SK-N-SH (cell line): ENCODE measurements at regions not wholly inside any gene's neighbourhood (a gene's known extent, or its start where the extent isn't known, plus 50 kb on each side); places are given as distances from the start of the nearest gene placed in this dataset.
A peak's percentile ranks its signal among the peaks of the same experiment; 100 is the strongest.

Experiments
- CTCF ChIA-PET: fragments of 300-600, 350-600 bp; formaldehyde crosslinking; extraction: SDS; loops from one replicate; lab custom pipeline; 2021; lab: Yijun Ruan, JAX
- POLR2A ChIA-PET: fragments of 350-600 bp; sonication (Branson Sonifier 250); formaldehyde crosslinking; extraction: SDS; loops from one replicate; lab custom pipeline; 2020; ENCODE audit warnings: antibody characterized with exemption, inconsistent platforms; lab: Yijun Ruan, JAX
- DNase-seq: peaks from one replicate; pipeline ENCODE4 v3.0.0; 2012
- H2AFZ ChIP-seq: fragments of 200-600 bp; sonication (generic); 2 replicates; pipeline ENCODE4 v1.8.1; 2016; ENCODE audit warnings: antibody characterized with exemption, mild to moderate bottlenecking, low read depth
- H3F3A ChIP-seq: fragments of 200-600 bp; sonication (generic); replicated peaks from 2 replicates; pipeline ENCODE3; 2016; ENCODE audit warnings: antibody characterized with exemption, mild to moderate bottlenecking; ENCODE audit not compliant: insufficient read depth
- H3K27ac ChIP-seq, 2 experiments: fragments of 200-500 bp in 1 of 2; fragments of 200-600 bp in 1 of 2; sonication (Bioruptor generic) in 1 of 2; sonication (generic), shearing (Covaris generic) in 1 of 2; 2 replicates each; pipeline versions ENCODE4 v1.5.1 to v1.6.1; 2014 to 2016; ENCODE audit warnings: low read depth in 2 of 2, inconsistent platforms in 1 of 2, low read length in 1 of 2, mild to moderate bottlenecking in 1 of 2, mixed read lengths in 1 of 2
- H3K27me3 ChIP-seq: fragments of 200-600 bp; sonication (generic), shearing (Covaris generic); 2 replicates; pipeline ENCODE4 v1.6.1; 2016; ENCODE audit warnings: mixed run types; ENCODE audit not compliant: insufficient read depth
- H3K36me3 ChIP-seq, 2 experiments: fragments of 200-500 bp in 1 of 2; fragments of 200-600 bp in 1 of 2; sonication (Bioruptor generic) in 1 of 2; sonication (generic) in 1 of 2; replicated peaks in 1 of 2; 2 replicates each; pipeline versions ENCODE3 to v1.5.1; 2014 to 2016; ENCODE audit warnings: low read length in 1 of 2, mild to moderate bottlenecking in 1 of 2; ENCODE audit not compliant: insufficient read depth in 2 of 2, control insufficient read depth in 1 of 2
- H3K4me1 ChIP-seq, 2 experiments: fragments of 200-500 bp in 1 of 2; fragments of 200-600 bp in 1 of 2; sonication (Bioruptor generic) in 1 of 2; sonication (generic), shearing (Covaris generic) in 1 of 2; 2 replicates each; pipeline versions ENCODE4 v1.5.1 to v1.6.1; 2014 to 2016; ENCODE audit warnings: low read depth in 1 of 2, low read length in 1 of 2, mixed run types in 1 of 2; ENCODE audit not compliant: insufficient read depth in 2 of 2, control insufficient read depth in 1 of 2
- H3K4me2 ChIP-seq: fragments of 200-600 bp; sonication (generic), shearing (Covaris generic); 2 replicates; pipeline ENCODE4 v1.6.1; 2017; ENCODE audit warnings: mixed run types
- H3K4me3 ChIP-seq, 2 experiments: fragments of 200-500 bp in 1 of 2; fragments of 200-600 bp in 1 of 2; sonication (Bioruptor generic) in 1 of 2; sonication (generic), shearing (Covaris generic) in 1 of 2; 2 replicates each; pipeline versions ENCODE4 v1.5.1 to v1.8.1; 2014 to 2016; ENCODE audit warnings: low read depth in 2 of 2, inconsistent platforms in 1 of 2, low read length in 1 of 2, mild to moderate bottlenecking in 1 of 2, mixed read lengths in 1 of 2, moderate library complexity in 1 of 2
- H3K79me2 ChIP-seq: fragments of 200-600 bp; sonication (generic); 2 replicates; pipeline ENCODE4 v1.8.1; 2017; ENCODE audit warnings: mild to moderate bottlenecking; ENCODE audit not compliant: insufficient read depth
- H3K9ac ChIP-seq: fragments of 200-600 bp; sonication (generic); 2 replicates; pipeline ENCODE4 v1.6.1; 2017; ENCODE audit warnings: mixed run types
- H3K9me2 ChIP-seq: fragments of 200-600 bp; sonication (generic); 2 replicates; pipeline ENCODE4 v1.6.1; 2017; ENCODE audit warnings: mixed run types
- H3K9me3 ChIP-seq: fragments of 200-600 bp; sonication (generic); 2 replicates; pipeline ENCODE4 v1.6.1; 2017; ENCODE audit warnings: mixed run types, mild to moderate bottlenecking, moderate library complexity
- H4K20me1 ChIP-seq: fragments of 200-600 bp; sonication (generic); 2 replicates; pipeline ENCODE4 v1.6.1; 2017; ENCODE audit warnings: mild to moderate bottlenecking, mixed run types; ENCODE audit not compliant: insufficient read depth
- CHD2 ChIP-seq: fragments of 150-350 bp; IDR thresholded peaks from 2 replicates; pipeline ENCODE4 v1.6.1; 2018; ENCODE audit warnings: low read length; ENCODE audit not compliant: partially characterized antibody
- ELF1 ChIP-seq: IDR thresholded peaks from 2 replicates; pipeline ENCODE4 v1.4.0; 2012
- EP300 ChIP-seq, 2 experiments: IDR thresholded peaks; 2 replicates each; pipeline versions ENCODE4 v1.4.0 to v1.6.1; 2012; ENCODE audit warnings: borderline replicate concordance in 1 of 2, low read depth in 1 of 2, low read length in 1 of 2
- EZH2phosphoT487 ChIP-seq: fragments of 200-600 bp; sonication (generic); IDR thresholded peaks from 2 replicates; pipeline ENCODE4 v1.6.1; 2017; ENCODE audit warnings: low read depth, mixed run types, mild to moderate bottlenecking, antibody characterized with exemption, moderate library complexity, borderline replicate concordance
- FOXM1 ChIP-seq: IDR thresholded peaks from 2 replicates; pipeline ENCODE4 v1.4.0; 2012; ENCODE audit warnings: low read depth, mild to moderate bottlenecking
- GABPA ChIP-seq: IDR thresholded peaks from 2 replicates; pipeline ENCODE4 v1.4.0; 2012; ENCODE audit warnings: low read depth, mild to moderate bottlenecking
- JUND ChIP-seq: IDR thresholded peaks from 2 replicates; pipeline ENCODE4 v1.4.0; 2012
- MEF2A ChIP-seq: IDR thresholded peaks from 2 replicates; pipeline ENCODE4 v1.4.0; 2012; ENCODE audit warnings: low read depth, borderline replicate concordance
- NRF1 ChIP-seq: IDR thresholded peaks from 2 replicates; pipeline ENCODE4 v1.6.1; 2012; ENCODE audit warnings: low read depth, mild to moderate bottlenecking, low read length
- RCOR1 ChIP-seq: fragments of 150-350 bp; IDR thresholded peaks from 2 replicates; pipeline ENCODE4 v1.6.1; 2017; ENCODE audit warnings: antibody characterized with exemption, low read length
- RFX5 ChIP-seq: IDR thresholded peaks from 2 replicates; pipeline ENCODE4 v1.6.1; 2012; ENCODE audit warnings: mild to moderate bottlenecking, improper control_type of control experiment, low read length
- RXRA ChIP-seq: IDR thresholded peaks from 2 replicates; pipeline ENCODE4 v1.4.0; 2012; ENCODE audit warnings: low read depth, mild to moderate bottlenecking, borderline replicate concordance
- SMC3 ChIP-seq: IDR thresholded peaks from 2 replicates; pipeline ENCODE4 v1.6.1; 2012; ENCODE audit warnings: low read depth, low read length, improper control_type of control experiment
- WGBS: methylation state at CpG from one replicate; pipeline ENCODE4 v1.1.6; 2017; ENCODE audit warnings: low lambda C conversion rate; 5-methylcytosine and 5-hydroxymethylcytosine counted together
- TF ChIP-seq, protein P1 (sequence below): IDR thresholded peaks from 2 replicates; pipeline ENCODE4; 2012
- TF ChIP-seq, protein P2 (sequence below): fragments of 150-350 bp; IDR thresholded peaks from 2 replicates; pipeline ENCODE4 v1.6.1; 2016; ENCODE audit warnings: mild to moderate bottlenecking, low read depth, low read length
- TF ChIP-seq, protein P3 (sequence below): IDR thresholded peaks from 2 replicates; pipeline ENCODE4 v1.6.1; 2012; ENCODE audit warnings: mild to moderate bottlenecking, low read depth, low read length, moderate library complexity
- TF ChIP-seq, protein P4 (sequence below): fragments of 150-350 bp; IDR thresholded peaks from 2 replicates; pipeline ENCODE4 v1.6.1; 2017; ENCODE audit warnings: antibody characterized with exemption, low read length, low read depth, borderline replicate concordance
- TF ChIP-seq, protein P5 (sequence below): IDR thresholded peaks from 2 replicates; pipeline ENCODE4 v1.4.0; 2012; ENCODE audit warnings: low read depth

DNA sequence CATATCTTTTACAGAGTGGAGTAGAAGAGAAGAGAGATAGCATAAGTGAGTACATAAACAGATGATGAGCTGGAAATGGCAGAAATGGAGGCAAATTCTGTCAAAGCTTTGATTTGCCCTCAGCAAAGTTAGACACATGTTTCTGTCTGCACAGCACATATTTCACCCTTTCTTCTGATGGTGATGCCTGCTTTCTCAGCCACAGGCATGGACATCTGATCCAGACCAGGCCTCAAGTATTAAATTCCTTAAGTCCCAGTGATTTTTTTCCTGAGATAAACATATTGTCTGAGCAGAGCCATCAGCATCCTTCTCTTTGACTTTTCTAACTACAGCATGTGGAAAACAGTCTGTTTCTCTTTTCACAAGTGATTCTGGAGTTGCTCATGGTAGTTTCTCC lies 409.8 kb downstream of the MAN2A1 start (continued):
- TF ChIP-seq, protein P1, sequence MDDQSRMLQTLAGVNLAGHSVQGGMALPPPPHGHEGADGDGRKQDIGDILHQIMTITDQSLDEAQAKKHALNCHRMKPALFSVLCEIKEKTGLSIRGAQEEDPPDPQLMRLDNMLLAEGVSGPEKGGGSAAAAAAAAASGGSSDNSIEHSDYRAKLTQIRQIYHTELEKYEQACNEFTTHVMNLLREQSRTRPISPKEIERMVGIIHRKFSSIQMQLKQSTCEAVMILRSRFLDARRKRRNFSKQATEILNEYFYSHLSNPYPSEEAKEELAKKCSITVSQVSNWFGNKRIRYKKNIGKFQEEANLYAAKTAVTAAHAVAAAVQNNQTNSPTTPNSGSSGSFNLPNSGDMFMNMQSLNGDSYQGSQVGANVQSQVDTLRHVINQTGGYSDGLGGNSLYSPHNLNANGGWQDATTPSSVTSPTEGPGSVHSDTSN: peak; percentile 58
- no peak for TF ChIP-seq NRF1

DNA sequence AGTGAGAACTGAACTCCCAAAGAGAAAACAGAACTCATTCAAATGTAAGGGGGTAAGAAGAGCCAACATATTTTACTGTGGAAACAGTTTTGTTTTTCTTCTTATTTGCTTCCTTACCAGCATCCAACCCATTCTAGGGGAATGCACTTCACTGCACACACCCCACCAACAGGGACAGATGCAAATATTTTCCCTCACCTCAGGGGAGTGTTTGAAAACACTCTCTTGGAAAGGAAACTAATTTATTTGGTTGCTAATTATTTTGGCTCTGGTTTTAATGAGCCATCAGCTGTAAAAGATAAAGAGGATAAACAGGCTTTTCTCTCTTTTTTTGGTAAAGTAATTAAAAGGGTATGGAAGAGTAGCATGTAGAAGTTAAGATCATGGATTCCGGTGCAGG lies 413.4 kb downstream of the MAN2A1 start:
- CTCF ChIA-PET: interaction anchor here (0.6 kb wide), 1 partner anchor 625 kb away, joined by 3 read pairs; no protein-coding TSS in a partner anchor
- no peak overlapping the region for H3K9ac ChIP-seq
- 71% methylated on average over 1 of the region's 1 CpG for WGBS
- H3K9me3 ChIP-seq: no peaks in the 10 kb centered on the region
- H3K79me2 ChIP-seq: no peaks in the 10 kb centered on the region
- H3F3A ChIP-seq: no peaks in the 10 kb centered on the region
- no peak overlapping the region for H3K4me3 ChIP-seq
- H3K36me3 ChIP-seq: no peaks in the 10 kb centered on the region
- H3K4me1 ChIP-seq: no peaks in the 10 kb centered on the region
- H3K9me2 ChIP-seq: no peaks in the 10 kb centered on the region
- H4K20me1 ChIP-seq: no peaks in the 10 kb centered on the region
- no peak overlapping the region for H3K4me2 ChIP-seq
- no peaks in the 10 kb centered on the region for H3K27me3 ChIP-seq
- DNase-seq: no peak
- TF ChIP-seq GABPA (no peak), RCOR1 (no peak), JUND (no peak), MEF2A (no peak), RXRA (no peak), CHD2 (no peak), SMC3 (no peak), FOXM1 (no peak), RFX5 (no peak)
- TF ChIP-seq, protein P2, sequence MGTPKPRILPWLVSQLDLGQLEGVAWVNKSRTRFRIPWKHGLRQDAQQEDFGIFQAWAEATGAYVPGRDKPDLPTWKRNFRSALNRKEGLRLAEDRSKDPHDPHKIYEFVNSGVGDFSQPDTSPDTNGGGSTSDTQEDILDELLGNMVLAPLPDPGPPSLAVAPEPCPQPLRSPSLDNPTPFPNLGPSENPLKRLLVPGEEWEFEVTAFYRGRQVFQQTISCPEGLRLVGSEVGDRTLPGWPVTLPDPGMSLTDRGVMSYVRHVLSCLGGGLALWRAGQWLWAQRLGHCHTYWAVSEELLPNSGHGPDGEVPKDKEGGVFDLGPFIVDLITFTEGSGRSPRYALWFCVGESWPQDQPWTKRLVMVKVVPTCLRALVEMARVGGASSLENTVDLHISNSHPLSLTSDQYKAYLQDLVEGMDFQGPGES: no peak
- H3K27ac ChIP-seq: no peak overlapping the region
- POLR2A ChIA-PET: no interaction called here
- no peak overlapping the region for H2AFZ ChIP-seq

DNA sequence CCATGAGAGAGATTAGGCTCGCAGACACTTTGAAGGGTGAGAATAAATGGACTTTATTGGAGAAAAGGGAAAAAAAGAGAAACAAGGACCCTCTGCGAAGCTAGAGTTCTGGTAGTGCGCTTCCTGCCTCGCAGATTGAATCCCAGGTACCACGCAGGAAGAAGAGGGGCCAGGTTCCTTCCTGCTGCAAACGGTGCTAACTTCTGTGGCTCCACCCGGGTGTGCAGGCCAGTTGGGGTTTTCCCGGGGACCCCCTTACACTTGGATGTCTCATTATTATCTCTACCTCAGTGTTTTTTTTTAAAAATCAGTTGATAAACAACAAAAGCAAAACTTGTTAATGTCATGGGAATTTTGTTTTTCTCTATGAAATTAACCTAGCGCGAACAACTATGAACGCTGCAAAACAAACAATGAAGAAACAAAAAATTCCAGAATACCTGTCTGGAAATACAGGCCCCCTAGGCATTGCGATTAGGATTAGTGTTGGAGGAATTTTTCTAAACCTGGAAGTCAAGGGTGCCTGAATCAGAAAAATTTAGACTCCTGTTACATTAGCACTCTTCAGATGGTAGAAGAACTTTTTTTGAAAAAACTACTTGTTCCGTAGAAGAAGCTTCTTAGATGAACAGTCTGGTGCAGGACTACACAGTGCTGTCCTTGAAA lies 414.5 kb downstream of the MAN2A1 start:
- Histone ChIP-seq H3K9ac (no peak overlapping the region), H3K4me1 (no peaks in the 10 kb centered on the region), H4K20me1 (no peaks in the 10 kb centered on the region), H3K4me2 (no peak overlapping the region), H3K9me2 (no peaks in the 10 kb centered on the region), H3K27ac (no peak overlapping the region), H2AFZ (no peak overlapping the region), H3K27me3 (no peaks in the 10 kb centered on the region), H3K4me3 (no peak overlapping the region), H3K9me3 (no peaks in the 10 kb centered on the region), H3K36me3 (no peaks in the 10 kb centered on the region), H3K79me2 (no peaks in the 10 kb centered on the region), H3F3A (no peaks in the 10 kb centered on the region)
- no peak for DNase-seq
- POLR2A ChIA-PET: no interaction called here
- CTCF ChIA-PET: no interaction called here
- 86% methylated on average over 13 of the region's 13 CpGs for WGBS
- TF ChIP-seq SMC3 (no peak), EZH2phosphoT487 (no peak), RFX5 (no peak), ELF1 (no peak), EP300 (IDR thresholded peaks at IDR 0.05; ENCODE audit: borderline replicate concordance in 1 of 2, low read depth in 1 of 2, low read length in 1 of 2) (no peak), CHD2 (no peak)
- TF ChIP-seq, protein P3, sequence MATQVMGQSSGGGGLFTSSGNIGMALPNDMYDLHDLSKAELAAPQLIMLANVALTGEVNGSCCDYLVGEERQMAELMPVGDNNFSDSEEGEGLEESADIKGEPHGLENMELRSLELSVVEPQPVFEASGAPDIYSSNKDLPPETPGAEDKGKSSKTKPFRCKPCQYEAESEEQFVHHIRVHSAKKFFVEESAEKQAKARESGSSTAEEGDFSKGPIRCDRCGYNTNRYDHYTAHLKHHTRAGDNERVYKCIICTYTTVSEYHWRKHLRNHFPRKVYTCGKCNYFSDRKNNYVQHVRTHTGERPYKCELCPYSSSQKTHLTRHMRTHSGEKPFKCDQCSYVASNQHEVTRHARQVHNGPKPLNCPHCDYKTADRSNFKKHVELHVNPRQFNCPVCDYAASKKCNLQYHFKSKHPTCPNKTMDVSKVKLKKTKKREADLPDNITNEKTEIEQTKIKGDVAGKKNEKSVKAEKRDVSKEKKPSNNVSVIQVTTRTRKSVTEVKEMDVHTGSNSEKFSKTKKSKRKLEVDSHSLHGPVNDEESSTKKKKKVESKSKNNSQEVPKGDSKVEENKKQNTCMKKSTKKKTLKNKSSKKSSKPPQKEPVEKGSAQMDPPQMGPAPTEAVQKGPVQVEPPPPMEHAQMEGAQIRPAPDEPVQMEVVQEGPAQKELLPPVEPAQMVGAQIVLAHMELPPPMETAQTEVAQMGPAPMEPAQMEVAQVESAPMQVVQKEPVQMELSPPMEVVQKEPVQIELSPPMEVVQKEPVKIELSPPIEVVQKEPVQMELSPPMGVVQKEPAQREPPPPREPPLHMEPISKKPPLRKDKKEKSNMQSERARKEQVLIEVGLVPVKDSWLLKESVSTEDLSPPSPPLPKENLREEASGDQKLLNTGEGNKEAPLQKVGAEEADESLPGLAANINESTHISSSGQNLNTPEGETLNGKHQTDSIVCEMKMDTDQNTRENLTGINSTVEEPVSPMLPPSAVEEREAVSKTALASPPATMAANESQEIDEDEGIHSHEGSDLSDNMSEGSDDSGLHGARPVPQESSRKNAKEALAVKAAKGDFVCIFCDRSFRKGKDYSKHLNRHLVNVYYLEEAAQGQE: no peak
- TF ChIP-seq, protein P4, sequence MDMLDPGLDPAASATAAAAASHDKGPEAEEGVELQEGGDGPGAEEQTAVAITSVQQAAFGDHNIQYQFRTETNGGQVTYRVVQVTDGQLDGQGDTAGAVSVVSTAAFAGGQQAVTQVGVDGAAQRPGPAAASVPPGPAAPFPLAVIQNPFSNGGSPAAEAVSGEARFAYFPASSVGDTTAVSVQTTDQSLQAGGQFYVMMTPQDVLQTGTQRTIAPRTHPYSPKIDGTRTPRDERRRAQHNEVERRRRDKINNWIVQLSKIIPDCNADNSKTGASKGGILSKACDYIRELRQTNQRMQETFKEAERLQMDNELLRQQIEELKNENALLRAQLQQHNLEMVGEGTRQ: no peak
- TF ChIP-seq, protein P5, sequence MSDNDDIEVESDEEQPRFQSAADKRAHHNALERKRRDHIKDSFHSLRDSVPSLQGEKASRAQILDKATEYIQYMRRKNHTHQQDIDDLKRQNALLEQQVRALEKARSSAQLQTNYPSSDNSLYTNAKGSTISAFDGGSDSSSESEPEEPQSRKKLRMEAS: no peak
- TF ChIP-seq, protein P2: no peak
